K562 (cell line): ENCODE measurements at regions not wholly inside any gene's neighbourhood (a gene's known extent, or its start where the extent isn't known, plus 50 kb on each side); places are given as distances from the start of the nearest gene placed in this dataset.

Source experiments
- ATAC-seq: fragments of 200-7000 bp; cut with Tn5 transposase; 3 replicates; pipeline ENCODE4 v1.9.1; 2020; ENCODE audit warnings: moderate library complexity
- BruUV-seq: library from RNA; stranded (reverse); fragments of 400-500 nt; replicated peaks from 2 replicates; lab custom pipeline; 2021; lab: Mats Ljungman, UMichigan
- CTCF ChIA-PET: fragments of 300-600 bp; formaldehyde crosslinking; extraction: SDS; loops from one replicate; lab custom pipeline; 2021; ENCODE audit warnings: low intra/inter-chr PET ratio; lab: Yijun Ruan, JAX
- POLR2A ChIA-PET: fragments of 300-600, 350-650 bp; sonication (Branson Sonifier 250); formaldehyde crosslinking; extraction: SDS; loops from one replicate; lab custom pipeline; 2021; ENCODE audit warnings: antibody characterized with exemption, inconsistent platforms; lab: Yijun Ruan, JAX
- DNase-seq, 4 experiments: peaks; one replicate each; pipeline versions ENCODE4 v3.0.0 to v3.0.0-alpha.2; 2011 to 2018; ENCODE audit warnings: low spot score in 3 of 4, mixed read lengths in 3 of 4; ENCODE audit errors: extremely low read depth in 1 of 4
- FAIRE-seq: peaks from 2 replicates; lab custom pipeline; 2011; peaks lifted over from hg19 to GRCh38; lab: Jason Lieb, UNC
- H2AFZ ChIP-seq: 2 replicates; pipeline ENCODE4 v1.6.0; 2011; ENCODE audit warnings: low read depth, low read length, control low read depth, inconsistent platforms
- H3K27ac ChIP-seq: fragments of 200-600 bp; 3 replicates; pipeline ENCODE4 v1.8.0; 2011; ENCODE audit warnings: low read depth, mild to moderate bottlenecking, control low read depth, inconsistent platforms, low read length, moderate library complexity, mixed read lengths; ENCODE audit errors: extremely low read depth
- H3K27me3 ChIP-seq, 2 experiments: fragments of 300-600 bp in 1 of 2; 2 replicates in 1 of 2; 3 replicates in 1 of 2; pipeline versions ENCODE4 v1.6.0 to v1.8.0; 2011; ENCODE audit warnings: inconsistent platforms in 2 of 2, low read length in 2 of 2, mild to moderate bottlenecking in 1 of 2, mixed read lengths in 1 of 2, moderate library complexity in 1 of 2; ENCODE audit not compliant: control insufficient read depth in 2 of 2, insufficient read depth in 2 of 2
- H3K36me3 ChIP-seq: fragments of 300-600 bp; 3 replicates; pipeline ENCODE4 v1.8.0; 2011; ENCODE audit warnings: mild to moderate bottlenecking, low read length, inconsistent platforms; ENCODE audit not compliant: control insufficient read depth, insufficient read depth
- H3K4me1 ChIP-seq, 2 experiments: fragments of 200-600 bp in 1 of 2; replicated peaks in 1 of 2; 2 replicates in 1 of 2; 3 replicates in 1 of 2; pipeline versions ENCODE4 v1.5.1 to v1.8.0; 2011; ENCODE audit warnings: inconsistent platforms in 2 of 2, low read length in 2 of 2, mild to moderate bottlenecking in 1 of 2, mixed read lengths in 1 of 2, moderate library complexity in 1 of 2; ENCODE audit not compliant: control insufficient read depth in 2 of 2, insufficient read depth in 2 of 2
- H3K4me2 ChIP-seq: 2 replicates; pipeline ENCODE4 v1.6.1; 2011; ENCODE audit warnings: low read length, control low read depth, inconsistent platforms, mixed read lengths; ENCODE audit not compliant: insufficient read depth
- H3K4me3 ChIP-seq: fragments of 200-600 bp; sonication (generic), shearing (Covaris generic); 2 replicates; pipeline ENCODE4 v1.5.1; 2016; ENCODE audit warnings: control low read depth, inconsistent platforms
- H3K79me2 ChIP-seq: fragments of 200-600 bp; 3 replicates; pipeline ENCODE4 v1.8.0; 2011; ENCODE audit warnings: low read length, inconsistent platforms; ENCODE audit not compliant: control insufficient read depth, insufficient read depth
- H3K9ac ChIP-seq, 2 experiments: 2 replicates each; pipeline versions ENCODE4 v1.6.0 to v1.6.1; 2011; ENCODE audit warnings: low read depth in 2 of 2, low read length in 2 of 2, control low read depth in 1 of 2, inconsistent platforms in 1 of 2, mild to moderate bottlenecking in 1 of 2, mixed read lengths in 1 of 2; ENCODE audit not compliant: insufficient read depth in 1 of 2
- H3K9me1 ChIP-seq: one replicate; pipeline ENCODE4 v1.6.0; 2011; ENCODE audit warnings: inconsistent platforms, mild to moderate bottlenecking, low read length, moderate library complexity; ENCODE audit not compliant: control insufficient read depth, insufficient read depth
- H3K9me3 ChIP-seq: replicated peaks from 2 replicates; pipeline ENCODE4 v1.5.1; 2011; ENCODE audit warnings: low read depth, low read length, inconsistent platforms; ENCODE audit not compliant: control insufficient read depth, insufficient read depth
- H4K20me1 ChIP-seq: replicated peaks from 2 replicates; pipeline ENCODE4 v1.6.1; 2011; ENCODE audit warnings: low read length, inconsistent platforms, mixed read lengths; ENCODE audit not compliant: control insufficient read depth, insufficient read depth
- DNMT1 ChIP-seq: fragments of 450-650 bp; IDR thresholded peaks from 2 replicates; pipeline ENCODE4 v1.6.1; 2016; ENCODE audit warnings: antibody characterized with exemption, mild to moderate bottlenecking
- KLF16 ChIP-seq: IDR thresholded peaks from 2 replicates; pipeline ENCODE4 v1.6.1; 2016; ENCODE audit warnings: antibody characterized with exemption
- MCM2 ChIP-seq: fragments of 450-650 bp; IDR thresholded peaks from 2 replicates; pipeline ENCODE4 v1.6.1; 2017; ENCODE audit warnings: low read depth, mild to moderate bottlenecking
- NFXL1 ChIP-seq: fragments of 450-650 bp; formaldehyde crosslinking; IDR thresholded peaks from 2 replicates; pipeline ENCODE4 v1.4.0; 2021; ENCODE audit warnings: mild to moderate bottlenecking
- PCBP2 ChIP-seq: fragments of 200-400 bp; formaldehyde crosslinking; IDR thresholded peaks from 2 replicates; pipeline ENCODE4 v1.6.1; 2018; ENCODE audit warnings: low read length, low read depth, mild to moderate bottlenecking, moderate library complexity; ENCODE audit not compliant: poor library complexity, severe bottlenecking
- PHF21A ChIP-seq: fragments of 450-650 bp; IDR thresholded peaks from 2 replicates; pipeline ENCODE4 v1.6.1; 2017; ENCODE audit warnings: low read depth, borderline replicate concordance
- RB1 ChIP-seq: fragments of 450-650 bp; IDR thresholded peaks from 2 replicates; pipeline ENCODE4 v1.6.1; 2017; ENCODE audit warnings: low read depth, mild to moderate bottlenecking
- RHOXF2B ChIP-seq: fragments of 250-450 bp; sonication (Bioruptor Pico); conservative IDR thresholded peaks from 2 replicates; pipeline ENCODE4 v1.5.1; 2021
- SOX6 ChIP-seq: fragments of 450-650 bp; IDR thresholded peaks from 2 replicates; pipeline ENCODE4 v1.6.1; 2014; ENCODE audit warnings: mild to moderate bottlenecking
- TRIM28 ChIP-seq: fragments of 450-650 bp; IDR thresholded peaks from 2 replicates; pipeline ENCODE4 v1.6.1; 2017
- XRCC3 ChIP-seq: fragments of 450-650 bp; IDR thresholded peaks from 2 replicates; pipeline ENCODE4 v1.6.1; 2017; ENCODE audit warnings: mild to moderate bottlenecking, moderate library complexity
- YY1 ChIP-seq, 3 experiments: IDR thresholded peaks; 2 replicates each; pipeline ENCODE4 v1.6.1; 2011; ENCODE audit warnings: low read length in 2 of 3, mild to moderate bottlenecking in 2 of 3, moderate library complexity in 2 of 3, borderline replicate concordance in 1 of 3, control low read depth in 1 of 3, low read depth in 1 of 3; ENCODE audit not compliant: insufficient read depth in 3 of 3, insufficient replicate concordance in 2 of 3, control insufficient read depth in 1 of 3, insufficient read length in 1 of 3; ENCODE audit errors: extremely low read depth in 1 of 3
- ZNF589 ChIP-seq: fragments of 200-800 bp; sonication (Bioruptor generic); IDR thresholded peaks from 2 replicates; pipeline ENCODE4 v1.6.1; 2016; ENCODE audit warnings: low read depth, missing genetic modification characterization, missing compliant biosample characterization
- ZNF76 ChIP-seq: fragments of 250-450 bp; sonication (Bioruptor Pico); IDR thresholded peaks from 2 replicates; pipeline ENCODE4 v1.4.0; 2020; ENCODE audit warnings: mild to moderate bottlenecking, moderate library complexity, borderline replicate concordance
- WGBS: fragments of 100-300 bp; shearing (Covaris generic); methylation state at CpG from one replicate; pipeline ENCODE4 v1.1.6; 2016; ENCODE audit warnings: low coverage, mixed read lengths; ENCODE audit not compliant: insufficient coverage; ENCODE audit errors: missing lambda C conversion rate; 5-methylcytosine and 5-hydroxymethylcytosine counted together
- in situ Hi-C: fragments of 300-500 bp; cut with MboI; formaldehyde crosslinking; loops from 4 replicates; pipeline ENCODE4 v1.15.0; 2018; ENCODE audit warnings: inconsistent platforms, mixed read lengths
- intact Hi-C: fragments of 100-400 bp; cut with micrococcal nuclease; formaldehyde crosslinking; loops from 2 replicates; pipeline ENCODE4 v1.14.2; 2022
- TF ChIP-seq, protein P1 (sequence below): conservative IDR thresholded peaks from 2 replicates; pipeline ENCODE4 v1.6.1; 2011; ENCODE audit warnings: low read depth, mild to moderate bottlenecking, low read length; ENCODE audit not compliant: control insufficient read depth
- TF ChIP-seq, protein P2 (sequence below): fragments of 200-800 bp; sonication (Bioruptor generic); IDR thresholded peaks from 2 replicates; pipeline ENCODE4 v1.6.1; 2017; ENCODE audit warnings: missing genetic modification characterization, missing compliant biosample characterization
- TF ChIP-seq, protein P3 (sequence below): sonication (generic); formaldehyde crosslinking; IDR thresholded peaks from 2 replicates; pipeline ENCODE4 v1.8.0; 2023; ENCODE audit warnings: mild to moderate bottlenecking, missing genetic modification reagents

DNA sequence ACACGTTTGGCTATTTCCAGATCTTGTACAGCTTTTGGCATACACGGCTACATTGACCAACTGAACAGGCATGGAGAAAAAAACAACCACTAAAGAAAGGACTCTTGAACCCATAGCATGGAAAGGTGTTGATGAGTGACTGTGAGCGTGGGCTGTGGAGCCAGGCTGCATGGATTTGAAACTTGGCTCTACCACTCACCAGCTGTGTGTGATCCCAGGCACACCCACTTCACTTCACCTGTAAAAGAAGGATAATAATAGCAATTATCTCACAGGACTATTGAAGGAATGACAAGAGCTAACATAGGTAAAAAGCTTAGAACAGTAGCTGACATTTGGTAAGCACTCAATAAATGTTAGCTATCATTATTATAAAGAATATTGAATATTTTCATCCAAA, 301.7 kb upstream of the CPEB2 start:
- H3K9me1 ChIP-seq = no peaks in the 10 kb centered on the region
- intact Hi-C loops (no loop called here), in situ Hi-C loops (no loop called here)
- H3K4me1 ChIP-seq = no peaks in the 10 kb centered on the region
- ChIA-PET POLR2A (no interaction called here), CTCF (no interaction called here)
- no peak for FAIRE-seq
- no peaks in the 10 kb centered on the region for H3K9me3 ChIP-seq
- no peak overlapping the region for H3K4me3 ChIP-seq
- no peak for ATAC-seq
- H3K27ac ChIP-seq = no peak overlapping the region
- BruUV-seq = no TSS peak
- H3K36me3 ChIP-seq = no peaks in the 10 kb centered on the region
- H2AFZ ChIP-seq = no peak overlapping the region
- H4K20me1 ChIP-seq = no peaks in the 10 kb centered on the region
- no peak overlapping the region for H3K4me2 ChIP-seq
- WGBS = 0% methylated on average over 3 of the region's 3 CpGs
- DNase-seq = no peak
- H3K9ac ChIP-seq = no peak overlapping the region
- no peaks in the 10 kb centered on the region for H3K79me2 ChIP-seq
- H3K27me3 ChIP-seq = no peaks in the 10 kb centered on the region
- TF ChIP-seq PCBP2 (no peak), NFXL1 (CRISPR knock-in tag) (no peak), XRCC3 (no peak), DNMT1 (no peak), YY1 (IDR thresholded peaks at IDR 0.05; ENCODE audit: borderline replicate concordance in 1 of 3, control insufficient read depth in 1 of 3, extremely low read depth in 1 of 3, insufficient read depth in 3 of 3, insufficient read length in 1 of 3, insufficient replicate concordance in 2 of 3, low read depth in 1 of 3, low read length in 2 of 3) (no peak), PHF21A (no peak), RHOXF2B (no peak), RB1 (no peak), ZNF76 (CRISPR knock-in tag) (no peak), SOX6 (no peak), ZNF589 (CRISPR knock-in tag) (no peak), MCM2 (no peak), TRIM28 (no peak), KLF16 (no peak)
- TF ChIP-seq, protein P1, sequence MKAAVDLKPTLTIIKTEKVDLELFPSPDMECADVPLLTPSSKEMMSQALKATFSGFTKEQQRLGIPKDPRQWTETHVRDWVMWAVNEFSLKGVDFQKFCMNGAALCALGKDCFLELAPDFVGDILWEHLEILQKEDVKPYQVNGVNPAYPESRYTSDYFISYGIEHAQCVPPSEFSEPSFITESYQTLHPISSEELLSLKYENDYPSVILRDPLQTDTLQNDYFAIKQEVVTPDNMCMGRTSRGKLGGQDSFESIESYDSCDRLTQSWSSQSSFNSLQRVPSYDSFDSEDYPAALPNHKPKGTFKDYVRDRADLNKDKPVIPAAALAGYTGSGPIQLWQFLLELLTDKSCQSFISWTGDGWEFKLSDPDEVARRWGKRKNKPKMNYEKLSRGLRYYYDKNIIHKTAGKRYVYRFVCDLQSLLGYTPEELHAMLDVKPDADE = no peak
- TF ChIP-seq, protein P2, sequence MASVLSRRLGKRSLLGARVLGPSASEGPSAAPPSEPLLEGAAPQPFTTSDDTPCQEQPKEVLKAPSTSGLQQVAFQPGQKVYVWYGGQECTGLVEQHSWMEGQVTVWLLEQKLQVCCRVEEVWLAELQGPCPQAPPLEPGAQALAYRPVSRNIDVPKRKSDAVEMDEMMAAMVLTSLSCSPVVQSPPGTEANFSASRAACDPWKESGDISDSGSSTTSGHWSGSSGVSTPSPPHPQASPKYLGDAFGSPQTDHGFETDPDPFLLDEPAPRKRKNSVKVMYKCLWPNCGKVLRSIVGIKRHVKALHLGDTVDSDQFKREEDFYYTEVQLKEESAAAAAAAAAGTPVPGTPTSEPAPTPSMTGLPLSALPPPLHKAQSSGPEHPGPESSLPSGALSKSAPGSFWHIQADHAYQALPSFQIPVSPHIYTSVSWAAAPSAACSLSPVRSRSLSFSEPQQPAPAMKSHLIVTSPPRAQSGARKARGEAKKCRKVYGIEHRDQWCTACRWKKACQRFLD (CRISPR knock-in tag) = no peak
- TF ChIP-seq, protein P3, sequence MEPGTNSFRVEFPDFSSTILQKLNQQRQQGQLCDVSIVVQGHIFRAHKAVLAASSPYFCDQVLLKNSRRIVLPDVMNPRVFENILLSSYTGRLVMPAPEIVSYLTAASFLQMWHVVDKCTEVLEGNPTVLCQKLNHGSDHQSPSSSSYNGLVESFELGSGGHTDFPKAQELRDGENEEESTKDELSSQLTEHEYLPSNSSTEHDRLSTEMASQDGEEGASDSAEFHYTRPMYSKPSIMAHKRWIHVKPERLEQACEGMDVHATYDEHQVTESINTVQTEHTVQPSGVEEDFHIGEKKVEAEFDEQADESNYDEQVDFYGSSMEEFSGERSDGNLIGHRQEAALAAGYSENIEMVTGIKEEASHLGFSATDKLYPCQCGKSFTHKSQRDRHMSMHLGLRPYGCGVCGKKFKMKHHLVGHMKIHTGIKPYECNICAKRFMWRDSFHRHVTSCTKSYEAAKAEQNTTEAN = no peak
